Gastrocnemius medialis (tissue), 4 donors: ENCODE measurements at regions not wholly inside any gene's neighbourhood (a gene's known extent, or its start where the extent isn't known, plus 50 kb on each side); places are given as distances from the start of the nearest gene placed in this dataset.

Source experiments
- CTCF ChIP-seq, 5 experiments: fragments of 450-650 bp in 3 of 5; fragments of 200-600 bp in 2 of 5; sonication (generic) in 2 of 5; IDR thresholded peaks in 4 of 5; conservative IDR thresholded peaks in 1 of 5; 1 replicate in 4 of 5; 2 replicates in 1 of 5; pipeline ENCODE4 v1.5.1; 2016 to 2019; ENCODE audit warnings: antibody characterized with exemption in 5 of 5, mild to moderate bottlenecking in 3 of 5, moderate library complexity in 3 of 5
- POLR2A ChIP-seq, 2 donors: fragments of 450-650 bp; IDR thresholded peaks; one replicate each; pipeline ENCODE4 v1.6.1; 2017; ENCODE audit warnings: antibody characterized with exemption in 2 of 2, mild to moderate bottlenecking in 2 of 2, moderate library complexity in 2 of 2

- TF ChIP-seq CTCF (IDR thresholded peaks at IDR 0.05 in 4 of 5, conservative IDR thresholded peaks at IDR 0.05 in 1 of 5), result no peak
- TF ChIP-seq POLR2A (IDR thresholded peaks at IDR 0.05), result no peak
Measured at GRCh38 chr20:16848526-16848925, 100.4 kb downstream of the OTOR start.
